PC-9 (cell line): ENCODE measurements at regions not wholly inside any gene's neighbourhood (a gene's known extent, or its start where the extent isn't known, plus 50 kb on each side); places are given as distances from the start of the nearest gene placed in this dataset.

ENCODE experiments used
- CTCF ChIP-seq: fragments of 200-600 bp; sonication (generic); conservative IDR thresholded peaks from 2 replicates; pipeline ENCODE4 v1.6.1; 2017; ENCODE audit warnings: mixed run types, antibody characterized with exemption, mild to moderate bottlenecking, moderate library complexity
- EZH2 ChIP-seq: fragments of 200-600 bp; sonication (generic); IDR thresholded peaks from 2 replicates; pipeline ENCODE4 v1.8.0; 2017; ENCODE audit warnings: antibody characterized with exemption, low read depth

- TF ChIP-seq CTCF, result no peak
- no peak for TF ChIP-seq EZH2
Measured at GRCh38 chr5:4188704-4189103, 593.1 kb downstream of the IRX1 start.
